H1 (cell line): ENCODE measurements at regions not wholly inside any gene's neighbourhood (a gene's known extent, or its start where the extent isn't known, plus 50 kb on each side); places are given as distances from the start of the nearest gene placed in this dataset.
A peak's percentile ranks its signal among the peaks of the same experiment; 100 is the strongest.

Source experiments
- CTCF ChIA-PET: fragments of 300-600 bp; sonication (Branson Sonifier 250); formaldehyde crosslinking; loops from one replicate; lab custom pipeline; 2021; ENCODE audit not compliant: partially characterized antibody; lab: Charles Lee
- POLR2A ChIA-PET: fragments of 300-600 bp; sonication (Branson Sonifier 250); formaldehyde crosslinking; loops from one replicate; lab custom pipeline; 2021; ENCODE audit warnings: inconsistent platforms; ENCODE audit not compliant: partially characterized antibody; lab: Charles Lee
- DNase-seq, 2 experiments: peaks; one replicate each; pipeline versions ENCODE4 v3.0.0 to v3.0.0-alpha.2; 2010 to 2022; ENCODE audit warnings: low spot score in 2 of 2, low read depth in 1 of 2, mixed read lengths in 1 of 2
- FAIRE-seq: peaks from 2 replicates; lab custom pipeline; 2011; peaks lifted over from hg19 to GRCh38; lab: Jason Lieb, UNC
- H2AFZ ChIP-seq: 2 replicates; pipeline ENCODE4 v1.8.1; 2012; ENCODE audit warnings: low read length, inconsistent platforms
- H2AK5ac ChIP-seq: 2 replicates; pipeline ENCODE4 v1.6.1; 2013; ENCODE audit warnings: low read depth, low read length
- H2BK120ac ChIP-seq: replicated peaks from 2 replicates; pipeline ENCODE3; 2013; ENCODE audit warnings: low read depth, low read length, inconsistent platforms
- H2BK12ac ChIP-seq: 2 replicates; pipeline ENCODE4 v1.6.1; 2013; ENCODE audit warnings: low read depth, low read length
- H2BK15ac ChIP-seq: 2 replicates; pipeline ENCODE4 v1.6.1; 2013; ENCODE audit warnings: low read length
- H2BK20ac ChIP-seq: 2 replicates; pipeline ENCODE4 v1.6.1; 2013; ENCODE audit warnings: low read length
- H2BK5ac ChIP-seq: 2 replicates; pipeline ENCODE4 v1.6.1; 2013; ENCODE audit warnings: low read depth, low read length
- H3K14ac ChIP-seq: 2 replicates; pipeline ENCODE4 v1.6.1; 2013; ENCODE audit warnings: inconsistent platforms; ENCODE audit not compliant: insufficient read length
- H3K18ac ChIP-seq: 2 replicates; pipeline ENCODE4 v1.6.1; 2013; ENCODE audit warnings: low read length; ENCODE audit errors: extremely low read depth
- H3K23ac ChIP-seq: 2 replicates; pipeline ENCODE4 v1.6.1; 2013; ENCODE audit warnings: inconsistent platforms; ENCODE audit not compliant: insufficient read length
- H3K23me2 ChIP-seq: 2 replicates; pipeline ENCODE4 v1.6.1; 2013; ENCODE audit warnings: low read depth, low read length
- H3K27ac ChIP-seq: 2 replicates; pipeline ENCODE4 v1.6.1; 2011; ENCODE audit warnings: low read depth, low read length, inconsistent platforms
- H3K27me3 ChIP-seq, 4 experiments: replicated peaks in 1 of 4; 1 replicate in 1 of 4; 2 replicates in 3 of 4; pipeline versions ENCODE4 v1.6.1 to v1.8.1; 2011 to 2013; ENCODE audit warnings: low read length in 3 of 4, mild to moderate bottlenecking in 3 of 4, inconsistent platforms in 2 of 4, mixed read lengths in 2 of 4, moderate library complexity in 1 of 4; ENCODE audit not compliant: control insufficient read depth in 3 of 4, insufficient read depth in 3 of 4; ENCODE audit errors: extremely low read depth in 1 of 4
- H3K36me3 ChIP-seq, 4 experiments: 2 replicates each; pipeline versions ENCODE4 v1.6.1 to v1.8.1; 2011 to 2013; ENCODE audit warnings: mild to moderate bottlenecking in 4 of 4, low read length in 3 of 4, moderate library complexity in 2 of 4, control low read depth in 1 of 4, inconsistent platforms in 1 of 4; ENCODE audit not compliant: insufficient read depth in 4 of 4, control insufficient read depth in 2 of 4
- H3K4ac ChIP-seq: replicated peaks from 2 replicates; pipeline ENCODE3; 2013; ENCODE audit warnings: low read length, low read depth, mixed read lengths, inconsistent platforms; ENCODE audit not compliant: insufficient read length
- H3K4me1 ChIP-seq, 4 experiments: replicated peaks in 1 of 4; 1 replicate in 1 of 4; 2 replicates in 3 of 4; pipeline versions ENCODE4 v1.6.1 to v1.8.1; 2011 to 2013; ENCODE audit warnings: low read length in 3 of 4, inconsistent platforms in 2 of 4, mixed read lengths in 1 of 4; ENCODE audit not compliant: insufficient read depth in 4 of 4, control insufficient read depth in 3 of 4
- H3K4me2 ChIP-seq, 2 experiments: 2 replicates each; pipeline versions ENCODE4 v1.6.1 to v1.8.1; 2011 to 2013; ENCODE audit warnings: low read depth in 2 of 2, low read length in 2 of 2, control low read depth in 1 of 2, inconsistent platforms in 1 of 2, mild to moderate bottlenecking in 1 of 2; ENCODE audit not compliant: insufficient read depth in 1 of 2
- H3K4me3 ChIP-seq, 4 experiments: fragments of 200-600, 300-600 bp in 1 of 4; sonication (generic), shearing (Covaris generic), sonication (Bioruptor Twin) in 1 of 4; 2 replicates each; pipeline versions ENCODE4 v1.5.1 to v1.8.1; 2011 to 2016; ENCODE audit warnings: low read length in 4 of 4, low read depth in 3 of 4, control low read depth in 2 of 4, inconsistent platforms in 2 of 4, mild to moderate bottlenecking in 2 of 4, mixed read lengths in 1 of 4, moderate library complexity in 1 of 4; ENCODE audit not compliant: insufficient read depth in 2 of 4; ENCODE audit errors: extremely low read depth in 1 of 4
- H3K56ac ChIP-seq: replicated peaks from 2 replicates; pipeline ENCODE3; 2013; ENCODE audit warnings: low read depth, mild to moderate bottlenecking, mixed read lengths, low read length, inconsistent platforms; ENCODE audit not compliant: insufficient read length
- H3K79me1 ChIP-seq: 2 replicates; pipeline ENCODE4 v1.6.1; 2013; ENCODE audit warnings: low read depth, low read length, control low read depth
- H3K79me2 ChIP-seq, 2 experiments: 2 replicates each; pipeline versions ENCODE4 v1.6.1 to v1.8.1; 2012 to 2013; ENCODE audit warnings: low read length in 2 of 2, mild to moderate bottlenecking in 2 of 2, inconsistent platforms in 1 of 2; ENCODE audit not compliant: insufficient read depth in 2 of 2, control insufficient read depth in 1 of 2
- H3K9ac ChIP-seq, 4 experiments: replicated peaks in 1 of 4; 1 replicate in 1 of 4; 2 replicates in 3 of 4; pipeline versions ENCODE4 v1.6.1 to v1.8.1; 2011 to 2013; ENCODE audit warnings: low read depth in 3 of 4, low read length in 3 of 4, control low read depth in 2 of 4, mild to moderate bottlenecking in 2 of 4, moderate library complexity in 2 of 4, inconsistent platforms in 1 of 4; ENCODE audit errors: extremely low read depth in 1 of 4
- H3K9me3 ChIP-seq, 2 experiments: 2 replicates each; pipeline versions ENCODE4 v1.6.1 to v1.8.1; 2012 to 2013; ENCODE audit warnings: mild to moderate bottlenecking in 2 of 2, moderate library complexity in 2 of 2, control low read depth in 1 of 2, inconsistent platforms in 1 of 2, low read depth in 1 of 2, low read length in 1 of 2, mixed read lengths in 1 of 2; ENCODE audit not compliant: insufficient read depth in 2 of 2
- H4K20me1 ChIP-seq, 2 experiments: replicated peaks in 1 of 2; 2 replicates each; pipeline versions ENCODE3 to v1.8.1; 2011 to 2013; ENCODE audit warnings: inconsistent platforms in 2 of 2, low read length in 2 of 2, mild to moderate bottlenecking in 1 of 2; ENCODE audit not compliant: insufficient read depth in 2 of 2, control insufficient read depth in 1 of 2
- H4K5ac ChIP-seq: 2 replicates; pipeline ENCODE4 v1.6.1; 2013; ENCODE audit warnings: low read length, low read depth, mixed read lengths, inconsistent platforms; ENCODE audit not compliant: insufficient read length
- H4K8ac ChIP-seq: 2 replicates; pipeline ENCODE4 v1.8.0; 2013; ENCODE audit warnings: mild to moderate bottlenecking, moderate library complexity, low read length, inconsistent platforms; ENCODE audit not compliant: insufficient read depth; ENCODE audit errors: extremely low read depth
- H4K91ac ChIP-seq: replicated peaks from 2 replicates; pipeline ENCODE3; 2013; ENCODE audit warnings: low read length, mixed read lengths, inconsistent platforms; ENCODE audit not compliant: insufficient read length
- WGBS, 2 experiments: shearing (Covaris generic) in 1 of 2; methylation state at CpG; one replicate each; pipeline versions ENCODE4 v1.1.6 to v1.1.7; 2013 to 2015; ENCODE audit warnings: low lambda C conversion rate in 2 of 2, mixed read lengths in 2 of 2, inconsistent platforms in 1 of 2, low coverage in 1 of 2, missing lambda C conversion rate in 1 of 2; ENCODE audit not compliant: insufficient replicate concordance in 2 of 2, insufficient coverage in 1 of 2, insufficient read length in 1 of 2; ENCODE audit errors: extremely low coverage in 1 of 2, missing lambda C conversion rate in 1 of 2; 5-methylcytosine and 5-hydroxymethylcytosine counted together
- TF ChIP-seq, protein P1 (sequence below), 3 experiments: IDR thresholded peaks; 1 replicate in 2 of 3; 2 replicates in 1 of 3; pipeline versions ENCODE4 v1.5.1 to v1.6.1; 2011; ENCODE audit warnings: low read length in 3 of 3, mild to moderate bottlenecking in 3 of 3, inconsistent platforms in 2 of 3, low read depth in 1 of 3, moderate library complexity in 1 of 3; ENCODE audit not compliant: insufficient read depth in 1 of 3; ENCODE audit errors: control extremely low read depth in 1 of 3

DNA sequence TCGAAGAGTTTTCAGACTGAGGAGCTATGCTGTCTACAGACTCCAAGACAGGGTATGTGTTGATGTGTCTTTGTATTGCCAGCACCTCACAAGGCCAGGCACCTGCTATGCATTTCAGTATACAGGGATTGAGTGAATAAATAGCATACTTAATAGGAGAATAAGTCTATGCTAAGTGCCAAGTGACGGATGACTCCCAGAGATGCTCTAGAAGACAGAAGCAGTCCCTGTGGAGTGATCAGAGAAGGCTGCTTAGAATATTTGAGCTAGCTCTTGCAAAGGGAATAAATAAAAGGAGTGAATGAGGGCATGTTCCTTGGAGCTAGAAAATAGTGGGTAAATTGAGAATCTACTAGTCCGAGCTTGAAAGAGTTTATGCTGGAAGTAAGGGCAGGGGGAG lies 346.4 kb downstream of the GATA3 start:
- no peak overlapping the region for H3K9ac ChIP-seq
- H2BK15ac ChIP-seq = no peak overlapping the region
- no peak overlapping the region for H2BK120ac ChIP-seq
- no peaks in the 10 kb centered on the region for H3K23me2 ChIP-seq
- no peaks in the 10 kb centered on the region for H3K27me3 ChIP-seq
- H3K79me1 ChIP-seq = no peaks in the 10 kb centered on the region
- WGBS, 2 experiments = 82% methylated on average over 3 of the region's 3 CpGs; no CpG with 5 or more reads in 1 of the 2 experiments
- H4K20me1 ChIP-seq = no peaks in the 10 kb centered on the region
- H4K8ac ChIP-seq = no peak overlapping the region
- H3K79me2 ChIP-seq = no peaks in the 10 kb centered on the region
- no peak overlapping the region for H4K91ac ChIP-seq
- ChIA-PET POLR2A (interaction anchor here (0.8 kb wide), 1 partner anchor 352 kb away, joined by 3 read pairs; no protein-coding TSS in a partner anchor), CTCF (interaction anchor here (0.7 to 1.2 kb wide), 4 partner anchors 11 to 423 kb away, joined by 3 to 4 read pairs (median 3); no protein-coding TSS in a partner anchor)
- H2BK20ac ChIP-seq = no peak overlapping the region
- H3K18ac ChIP-seq = no peak overlapping the region
- H3K27ac ChIP-seq = no peak overlapping the region
- H2AK5ac ChIP-seq = no peak overlapping the region
- H3K56ac ChIP-seq = no peak overlapping the region
- no peak overlapping the region for H3K4me3 ChIP-seq
- H3K14ac ChIP-seq = no peak overlapping the region
- no peak overlapping the region for H2AFZ ChIP-seq
- H3K4me2 ChIP-seq = 0 out of 4 replicates have a peak overlapping the region, but pooled peaks of 1 of the 2 experiments have one; percentile 37
- H4K5ac ChIP-seq = no peak overlapping the region
- FAIRE-seq (no peak), DNase-seq (no peak)
- H2BK5ac ChIP-seq = no peak overlapping the region
- H3K4me1 ChIP-seq = peaks cover 0 to 5% (median 2%) of the 10 kb centered on the region in 4 experiments; a peak in 3 of 7 replicates
- H3K36me3 ChIP-seq = no peaks in the 10 kb centered on the region
- TF ChIP-seq, protein P1, sequence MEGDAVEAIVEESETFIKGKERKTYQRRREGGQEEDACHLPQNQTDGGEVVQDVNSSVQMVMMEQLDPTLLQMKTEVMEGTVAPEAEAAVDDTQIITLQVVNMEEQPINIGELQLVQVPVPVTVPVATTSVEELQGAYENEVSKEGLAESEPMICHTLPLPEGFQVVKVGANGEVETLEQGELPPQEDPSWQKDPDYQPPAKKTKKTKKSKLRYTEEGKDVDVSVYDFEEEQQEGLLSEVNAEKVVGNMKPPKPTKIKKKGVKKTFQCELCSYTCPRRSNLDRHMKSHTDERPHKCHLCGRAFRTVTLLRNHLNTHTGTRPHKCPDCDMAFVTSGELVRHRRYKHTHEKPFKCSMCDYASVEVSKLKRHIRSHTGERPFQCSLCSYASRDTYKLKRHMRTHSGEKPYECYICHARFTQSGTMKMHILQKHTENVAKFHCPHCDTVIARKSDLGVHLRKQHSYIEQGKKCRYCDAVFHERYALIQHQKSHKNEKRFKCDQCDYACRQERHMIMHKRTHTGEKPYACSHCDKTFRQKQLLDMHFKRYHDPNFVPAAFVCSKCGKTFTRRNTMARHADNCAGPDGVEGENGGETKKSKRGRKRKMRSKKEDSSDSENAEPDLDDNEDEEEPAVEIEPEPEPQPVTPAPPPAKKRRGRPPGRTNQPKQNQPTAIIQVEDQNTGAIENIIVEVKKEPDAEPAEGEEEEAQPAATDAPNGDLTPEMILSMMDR (IDR thresholded peaks at IDR 0.05; ENCODE audit: control extremely low read depth in 1 of 3, insufficient read depth in 1 of 3, low read depth in 1 of 3, low read length in 3 of 3) = no peak
- H2BK12ac ChIP-seq = 0 out of 2 replicates have a peak overlapping the region, but pooled peaks have one; percentile 23
- no peaks in the 10 kb centered on the region for H3K9me3 ChIP-seq
- H3K23ac ChIP-seq = no peak overlapping the region
- H3K4ac ChIP-seq = no peak overlapping the region
